Heart left ventricle (tissue), 13 donors: ENCODE measurements at regions not wholly inside any gene's neighbourhood (a gene's known extent, or its start where the extent isn't known, plus 50 kb on each side); places are given as distances from the start of the nearest gene placed in this dataset.

Source experiments
- CTCF ChIP-seq, 12 donors: fragments of 200-600 bp; sonication (generic) in 4 of 12; IDR thresholded peaks; one replicate each; pipeline versions ENCODE4 v1.5.0 to v1.8.0; 2018 to 2022; ENCODE audit warnings: antibody characterized with exemption in 12 of 12, mild to moderate bottlenecking in 5 of 12
- POLR2A ChIP-seq, 2 donors: fragments of 450-650 bp; IDR thresholded peaks; one replicate each; pipeline ENCODE4 v1.6.1; 2017; ENCODE audit warnings: antibody characterized with exemption in 2 of 2, mild to moderate bottlenecking in 2 of 2, moderate library complexity in 2 of 2
- donor health status: ischemic (EF 13 %, LVEDD 7.1; RV severe dilation, severe dysfunction).
- donor health status: DM: no; HTN: yes; CAD: no.
- donor health status: DM: no; HTN: no; CAD: no.
- donor health status: ischemic (EF 25% LVEDD 6.9; RV normal size, moderate dysfunction).
- donor health status: ischemic (EF 25% LVEDD 5.7; RV mildly dilated, moderate dysfunction).
- donor health status: ischemic (EF 35%, LVEDD 5.7; RV mildly dilated, moderate dysfunction).
- donor health status: nonischemic (EF 11% LVEDD 7.7; RV severe dilation, severe dysfunction).
- donor health status: DM: yes; HTN: yes; CAD: no.
- donor health status: PGD.
- donor health status: ischemic (EF 29% LVEDD 5.4; RV normal size, mild dysfunction).
- donor health status: nonischemic (EF 23%, LVEDD 6.1; RV moderate dilation, normal function).

- TF ChIP-seq CTCF (IDR thresholded peaks at IDR 0.05) (no peak), POLR2A (IDR thresholded peaks at IDR 0.05) (no peak)
Observed at GRCh38 chrX:8304668-8305067, 133.6 kb upstream of the VCX2 start.
